Hematopoietic multipotent progenitor cell treated with erythropoietin and hydrocortisone succinate and interleukin-3 and kit ligand, for 15 days (in vitro differentiated cells): ENCODE measurements at regions not wholly inside any gene's neighbourhood (a gene's known extent, or its start where the extent isn't known, plus 50 kb on each side); places are given as distances from the start of the nearest gene placed in this dataset.
"Not testable (repeated sequence)": the region's sequence is repeated elsewhere in the genome, so short reads cannot be mapped to it uniquely, and the experiment has no call there.

Experiments used
- DNase-seq: peaks from one replicate; pipeline ENCODE4 v3.0.0-alpha.2; 2015; ENCODE audit warnings: low spot score

- no peak for DNase-seq
Measured at GRCh38 chr2:230593765-230594164, 118.9 kb upstream of the CAB39 start.

GRCh38 chr2:230594286-230594840, 118.3 kb upstream of the CAB39 start:
- DNase-seq, result no peak

- DNase-seq, result no peak
Measured at GRCh38 chr2:230599853-230600252, 112.8 kb upstream of the CAB39 start.

- no peak for DNase-seq
Measured at GRCh38 chr2:230600285-230600684, 112.4 kb upstream of the CAB39 start.

- no peak for DNase-seq
Measured at GRCh38 chr2:230600881-230601280, 111.8 kb upstream of the CAB39 start.

GRCh38 chr2:230601510-230601909, 111.1 kb upstream of the CAB39 start:
- DNase-seq, result no peak

- DNase-seq, result no peak
Measured at GRCh38 chr2:230602562-230603230, 109.9 kb upstream of the CAB39 start.

- DNase-seq, result not testable (repeated sequence)
Measured at GRCh38 chr2:230603317-230603716, 109.3 kb upstream of the CAB39 start.

GRCh38 chr2:230604158-230604557, 108.5 kb upstream of the CAB39 start:
- not testable (repeated sequence) for DNase-seq

GRCh38 chr2:230614040-230614439, 98.6 kb upstream of the CAB39 start:
- DNase-seq, result no peak

GRCh38 chr2:230614913-230615332, 97.7 kb upstream of the CAB39 start:
- no peak for DNase-seq

- DNase-seq, result not testable (repeated sequence)
Measured at GRCh38 chr2:230617256-230617706, 95.4 kb upstream of the CAB39 start.

- DNase-seq, result no peak
Measured at GRCh38 chr2:230619491-230619890, 93.2 kb upstream of the CAB39 start.

GRCh38 chr2:230625220-230625619, 87.4 kb upstream of the CAB39 start:
- DNase-seq, result not testable (repeated sequence)

- DNase-seq, result not testable (repeated sequence)
Measured at GRCh38 chr2:230627091-230627490, 85.6 kb upstream of the CAB39 start.

- DNase-seq, result no peak
Measured at GRCh38 chr2:230627806-230628724, 84.6 kb upstream of the CAB39 start.

- DNase-seq, result no peak
Measured at GRCh38 chr2:230631470-230631869, 81.2 kb upstream of the CAB39 start.

GRCh38 chr2:230634146-230634545, 78.5 kb upstream of the CAB39 start:
- no peak for DNase-seq

GRCh38 chr2:230634721-230635313, 77.8 kb upstream of the CAB39 start:
- not testable (repeated sequence) for DNase-seq

GRCh38 chr2:230636684-230637271, 75.9 kb upstream of the CAB39 start:
- DNase-seq, result no peak

- not testable (repeated sequence) for DNase-seq
Measured at GRCh38 chr2:230637486-230637885, 75.2 kb upstream of the CAB39 start.

GRCh38 chr2:230640540-230641011, 72.1 kb upstream of the CAB39 start:
- DNase-seq, result no peak
